HCT116 (cell line): ENCODE measurements at regions not wholly inside any gene's neighbourhood (a gene's known extent, or its start where the extent isn't known, plus 50 kb on each side); places are given as distances from the start of the nearest gene placed in this dataset.

ENCODE experiments used
- ATAC-seq: fragments of 200-7000 bp; cut with Tn5 transposase; 2 replicates; pipeline ENCODE4 v1.9.1; 2020; ENCODE audit warnings: mild to moderate bottlenecking, moderate library complexity
- BruUV-seq: library from RNA; stranded (reverse); fragments of 400-500 nt; replicated peaks from 2 replicates; lab custom pipeline; 2021; lab: Mats Ljungman, UMichigan
- CTCF ChIA-PET: fragments of 300-600 bp; sonication (Branson Sonifier 250); formaldehyde crosslinking; loops from one replicate; lab custom pipeline; 2021; ENCODE audit warnings: antibody characterized with exemption; lab: Charles Lee
- POLR2A ChIA-PET: fragments of 300-600, 350-600 bp; sonication (Branson Sonifier 250); formaldehyde crosslinking; loops from one replicate; lab custom pipeline; 2021; ENCODE audit warnings: antibody characterized with exemption; lab: Charles Lee
- RAD21 ChIA-PET, 2 experiments: fragments of 300-600 bp; sonication (Branson Sonifier 250); formaldehyde crosslinking; loops; one replicate each; lab custom pipeline; 2023; ENCODE audit warnings: low total read pairs in 2 of 2; ENCODE audit not compliant: uncharacterized antibody in 2 of 2, unreplicated experiment in 2 of 2, low non-redundant PET in 1 of 2; lab: Charles Lee
- DNase-seq: peaks from one replicate; pipeline ENCODE4 v3.0.0-alpha.2; 2010; ENCODE audit warnings: low read depth, low spot score
- H2AFZ ChIP-seq: fragments of 200-600 bp; shearing (Covaris generic), sonication (generic); 2 replicates; pipeline ENCODE4 v1.6.1; 2017; ENCODE audit warnings: low read depth, mixed run types, mixed read lengths, antibody characterized with exemption, low read length; ENCODE audit not compliant: poor library complexity, severe bottlenecking
- H3K27ac ChIP-seq: 2 replicates; pipeline ENCODE4 v1.5.1; 2012; ENCODE audit warnings: low read depth, low read length
- H3K27me3 ChIP-seq: fragments of 200-600 bp; sonication (generic); 2 replicates; pipeline ENCODE4 v1.6.1; 2016; ENCODE audit warnings: mixed run types, low read length, mixed read lengths; ENCODE audit not compliant: insufficient read depth
- H3K36me3 ChIP-seq, 2 experiments: fragments of 200-500 bp in 1 of 2; fragments of 200-600 bp in 1 of 2; sonication (Bioruptor generic) in 1 of 2; sonication (generic) in 1 of 2; 2 replicates each; pipeline versions ENCODE4 v1.5.1 to v1.6.1; 2014 to 2016; ENCODE audit warnings: low read length in 2 of 2, inconsistent platforms in 1 of 2, mixed read lengths in 1 of 2, mixed run types in 1 of 2; ENCODE audit not compliant: insufficient read depth in 2 of 2, control insufficient read depth in 1 of 2
- H3K4me1 ChIP-seq, 2 experiments: fragments of 200-600 bp in 1 of 2; sonication (generic) in 1 of 2; 2 replicates each; pipeline versions ENCODE4 v1.5.1 to v1.6.1; 2012 to 2017; ENCODE audit warnings: low read length in 2 of 2, inconsistent platforms in 1 of 2, mild to moderate bottlenecking in 1 of 2, mixed read lengths in 1 of 2, mixed run types in 1 of 2, moderate library complexity in 1 of 2; ENCODE audit not compliant: insufficient read depth in 2 of 2, control insufficient read depth in 1 of 2
- H3K4me2 ChIP-seq: fragments of 200-600 bp; sonication (generic); 2 replicates; pipeline ENCODE4 v1.6.1; 2017; ENCODE audit warnings: mixed run types, low read length, mixed read lengths
- H3K4me3 ChIP-seq, 2 experiments: fragments of 200-600 bp in 1 of 2; sonication (generic) in 1 of 2; replicated peaks in 1 of 2; 2 replicates each; pipeline ENCODE4 v1.5.1; 2011 to 2016; ENCODE audit warnings: low read length in 2 of 2, control low read depth in 1 of 2, low read depth in 1 of 2, mild to moderate bottlenecking in 1 of 2, mixed read lengths in 1 of 2, mixed run types in 1 of 2
- H3K79me2 ChIP-seq: fragments of 200-600 bp; sonication (generic); 2 replicates; pipeline ENCODE4 v1.6.1; 2017; ENCODE audit warnings: mild to moderate bottlenecking, mixed run types, low read length, moderate library complexity, mixed read lengths; ENCODE audit not compliant: insufficient read depth
- H3K9ac ChIP-seq: fragments of 200-600 bp; sonication (generic); 2 replicates; pipeline ENCODE4 v1.6.1; 2016; ENCODE audit warnings: low read length, mixed read lengths
- H3K9me2 ChIP-seq: fragments of 200-600 bp; sonication (generic), shearing (Covaris generic); 2 replicates; pipeline ENCODE4 v1.6.1; 2017; ENCODE audit warnings: mixed run types, mild to moderate bottlenecking, moderate library complexity; ENCODE audit not compliant: insufficient read depth
- H3K9me3 ChIP-seq, 2 experiments: fragments of 200-500 bp in 1 of 2; fragments of 200-600 bp in 1 of 2; sonication (Bioruptor generic) in 1 of 2; sonication (generic) in 1 of 2; 2 replicates each; pipeline ENCODE4 v1.6.1; 2014 to 2017; ENCODE audit warnings: low read length in 2 of 2, mixed read lengths in 2 of 2, inconsistent platforms in 1 of 2, low read depth in 1 of 2, mild to moderate bottlenecking in 1 of 2, mixed run types in 1 of 2, moderate library complexity in 1 of 2; ENCODE audit not compliant: control insufficient read depth in 1 of 2, insufficient read depth in 1 of 2
- H4K20me1 ChIP-seq: fragments of 200-600 bp; sonication (generic), shearing (Covaris generic); 2 replicates; pipeline ENCODE4 v1.6.1; 2017; ENCODE audit warnings: mixed run types, mild to moderate bottlenecking, moderate library complexity; ENCODE audit not compliant: insufficient read depth
- CBX3 ChIP-seq: IDR thresholded peaks from 2 replicates; pipeline ENCODE4 v1.6.1; 2012; ENCODE audit warnings: low read depth
- EGR1 ChIP-seq: IDR thresholded peaks from 2 replicates; pipeline ENCODE4 v1.6.1; 2012; ENCODE audit warnings: low read depth
- ELF1 ChIP-seq: IDR thresholded peaks from 2 replicates; pipeline ENCODE4 v1.6.1; 2012; ENCODE audit warnings: low read depth, borderline replicate concordance
- EZH2phosphoT487 ChIP-seq: fragments of 200-600 bp; IDR thresholded peaks from 2 replicates; pipeline ENCODE4 v1.6.1; 2018; ENCODE audit warnings: antibody characterized with exemption, borderline replicate concordance
- FOSL1 ChIP-seq: IDR thresholded peaks from 2 replicates; pipeline ENCODE4 v1.6.1; 2012; ENCODE audit warnings: low read depth
- JUND ChIP-seq: IDR thresholded peaks from 2 replicates; pipeline ENCODE4 v1.6.1; 2012
- POLR2A ChIP-seq: IDR thresholded peaks from 2 replicates; pipeline ENCODE4 v1.7.0; 2011; ENCODE audit warnings: borderline replicate concordance; ENCODE audit not compliant: insufficient read depth, insufficient read length; ENCODE audit errors: extremely low read depth
- POLR2AphosphoS5 ChIP-seq: IDR thresholded peaks from 2 replicates; pipeline ENCODE4 v1.6.1; 2011; ENCODE audit warnings: mild to moderate bottlenecking, low read depth, low read length, moderate library complexity
- SIN3A ChIP-seq: IDR thresholded peaks from 2 replicates; pipeline ENCODE4 v1.6.1; 2012; ENCODE audit warnings: low read depth
- SP1 ChIP-seq: IDR thresholded peaks from 2 replicates; pipeline ENCODE4 v1.6.1; 2012; ENCODE audit warnings: low read depth
- SRF ChIP-seq: IDR thresholded peaks from 2 replicates; pipeline ENCODE4 v1.6.1; 2012; ENCODE audit warnings: low read depth
- YY1 ChIP-seq: IDR thresholded peaks from 2 replicates; pipeline ENCODE4 v1.6.1; 2011; ENCODE audit warnings: low read length, low read depth, moderate library complexity, mild to moderate bottlenecking; ENCODE audit not compliant: insufficient replicate concordance; ENCODE audit errors: extremely low read depth
- intact Hi-C: fragments of 100-400 bp; cut with micrococcal nuclease; formaldehyde crosslinking; loops from 2 replicates; pipeline ENCODE4 v1.10.0; 2022
- TF ChIP-seq, protein P1 (sequence below): IDR thresholded peaks from 2 replicates; pipeline ENCODE4 v1.6.1; 2012
- TF ChIP-seq, protein P2 (sequence below), 3 experiments: fragments of 200-600 bp in 1 of 3; sonication (generic) in 1 of 3; IDR thresholded peaks in 2 of 3; conservative IDR thresholded peaks in 1 of 3; 2 replicates each; pipeline ENCODE4 v1.5.1; 2012 to 2017; ENCODE audit warnings: low read depth in 2 of 3, low read length in 2 of 3, antibody characterized with exemption in 1 of 3, borderline replicate concordance in 1 of 3, control low read depth in 1 of 3, mild to moderate bottlenecking in 1 of 3, mixed read lengths in 1 of 3, mixed run types in 1 of 3, moderate library complexity in 1 of 3; ENCODE audit not compliant: insufficient read depth in 1 of 3
- TF ChIP-seq, protein P3 (sequence below): IDR thresholded peaks from 2 replicates; pipeline ENCODE4 v1.6.1; 2012
- TF ChIP-seq, protein P4 (sequence below): IDR thresholded peaks from 2 replicates; pipeline ENCODE4 v1.6.1; 2012; ENCODE audit warnings: low read depth
- TF ChIP-seq, protein P5 (sequence below): IDR thresholded peaks from 2 replicates; pipeline ENCODE4 v1.6.1; 2011; ENCODE audit warnings: mild to moderate bottlenecking, low read length, moderate library complexity; ENCODE audit not compliant: insufficient replicate concordance; ENCODE audit errors: extremely low read depth

DNA sequence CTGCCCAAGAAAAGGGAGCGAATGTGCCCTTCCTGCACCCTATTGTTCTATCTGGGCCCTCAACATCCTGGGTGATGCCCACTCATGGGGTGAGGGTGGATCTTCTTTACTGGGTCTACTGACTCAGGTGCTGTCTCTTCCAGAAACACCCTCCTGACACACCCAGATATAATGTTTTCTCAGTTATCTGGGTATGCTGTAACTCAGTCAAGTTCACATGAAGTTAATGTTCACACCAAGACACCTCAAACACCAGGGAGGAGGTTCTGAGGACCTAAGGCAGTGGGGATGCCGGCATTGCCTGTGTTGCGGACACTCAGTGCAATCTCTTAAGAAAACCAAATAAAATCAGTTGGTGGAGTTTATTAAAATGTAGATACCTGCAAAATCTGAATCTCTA lies 500.9 kb downstream of the BCL11A start:
- ATAC-seq, result no peak
- Histone ChIP-seq H3K4me1 (no peaks in the 10 kb centered on the region), H3K27ac (no peak overlapping the region), H3K36me3 (no peaks in the 10 kb centered on the region), H3K9ac (no peak overlapping the region), H3K27me3 (no peaks in the 10 kb centered on the region), H3K4me2 (no peak overlapping the region), H3K4me3 (no peak overlapping the region), H2AFZ (no peak overlapping the region), H4K20me1 (no peaks in the 10 kb centered on the region), H3K9me3 (no peaks in the 10 kb centered on the region), H3K79me2 (no peaks in the 10 kb centered on the region), H3K9me2 (no peaks in the 10 kb centered on the region)
- ChIA-PET POLR2A (no interaction called here), RAD21 (no interaction called here), CTCF (no interaction called here)
- TF ChIP-seq, protein P1, sequence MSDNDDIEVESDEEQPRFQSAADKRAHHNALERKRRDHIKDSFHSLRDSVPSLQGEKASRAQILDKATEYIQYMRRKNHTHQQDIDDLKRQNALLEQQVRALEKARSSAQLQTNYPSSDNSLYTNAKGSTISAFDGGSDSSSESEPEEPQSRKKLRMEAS, result no peak
- TF ChIP-seq YY1 (no peak), POLR2A (no peak), SRF (no peak), ELF1 (no peak), FOSL1 (no peak), SP1 (no peak), SIN3A (no peak), CBX3 (no peak), EZH2phosphoT487 (no peak), EGR1 (no peak), POLR2AphosphoS5 (no peak), JUND (no peak)
- TF ChIP-seq, protein P2, sequence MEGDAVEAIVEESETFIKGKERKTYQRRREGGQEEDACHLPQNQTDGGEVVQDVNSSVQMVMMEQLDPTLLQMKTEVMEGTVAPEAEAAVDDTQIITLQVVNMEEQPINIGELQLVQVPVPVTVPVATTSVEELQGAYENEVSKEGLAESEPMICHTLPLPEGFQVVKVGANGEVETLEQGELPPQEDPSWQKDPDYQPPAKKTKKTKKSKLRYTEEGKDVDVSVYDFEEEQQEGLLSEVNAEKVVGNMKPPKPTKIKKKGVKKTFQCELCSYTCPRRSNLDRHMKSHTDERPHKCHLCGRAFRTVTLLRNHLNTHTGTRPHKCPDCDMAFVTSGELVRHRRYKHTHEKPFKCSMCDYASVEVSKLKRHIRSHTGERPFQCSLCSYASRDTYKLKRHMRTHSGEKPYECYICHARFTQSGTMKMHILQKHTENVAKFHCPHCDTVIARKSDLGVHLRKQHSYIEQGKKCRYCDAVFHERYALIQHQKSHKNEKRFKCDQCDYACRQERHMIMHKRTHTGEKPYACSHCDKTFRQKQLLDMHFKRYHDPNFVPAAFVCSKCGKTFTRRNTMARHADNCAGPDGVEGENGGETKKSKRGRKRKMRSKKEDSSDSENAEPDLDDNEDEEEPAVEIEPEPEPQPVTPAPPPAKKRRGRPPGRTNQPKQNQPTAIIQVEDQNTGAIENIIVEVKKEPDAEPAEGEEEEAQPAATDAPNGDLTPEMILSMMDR (IDR thresholded peaks at IDR 0.05 in 2 of 3, conservative IDR thresholded peaks at IDR 0.05 in 1 of 3; ENCODE audit: borderline replicate concordance in 1 of 3, insufficient read depth in 1 of 3, low read depth in 2 of 3, low read length in 2 of 3), result no peak
- TF ChIP-seq, protein P3, sequence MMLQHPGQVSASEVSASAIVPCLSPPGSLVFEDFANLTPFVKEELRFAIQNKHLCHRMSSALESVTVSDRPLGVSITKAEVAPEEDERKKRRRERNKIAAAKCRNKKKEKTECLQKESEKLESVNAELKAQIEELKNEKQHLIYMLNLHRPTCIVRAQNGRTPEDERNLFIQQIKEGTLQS, result no peak
- TF ChIP-seq, protein P4, sequence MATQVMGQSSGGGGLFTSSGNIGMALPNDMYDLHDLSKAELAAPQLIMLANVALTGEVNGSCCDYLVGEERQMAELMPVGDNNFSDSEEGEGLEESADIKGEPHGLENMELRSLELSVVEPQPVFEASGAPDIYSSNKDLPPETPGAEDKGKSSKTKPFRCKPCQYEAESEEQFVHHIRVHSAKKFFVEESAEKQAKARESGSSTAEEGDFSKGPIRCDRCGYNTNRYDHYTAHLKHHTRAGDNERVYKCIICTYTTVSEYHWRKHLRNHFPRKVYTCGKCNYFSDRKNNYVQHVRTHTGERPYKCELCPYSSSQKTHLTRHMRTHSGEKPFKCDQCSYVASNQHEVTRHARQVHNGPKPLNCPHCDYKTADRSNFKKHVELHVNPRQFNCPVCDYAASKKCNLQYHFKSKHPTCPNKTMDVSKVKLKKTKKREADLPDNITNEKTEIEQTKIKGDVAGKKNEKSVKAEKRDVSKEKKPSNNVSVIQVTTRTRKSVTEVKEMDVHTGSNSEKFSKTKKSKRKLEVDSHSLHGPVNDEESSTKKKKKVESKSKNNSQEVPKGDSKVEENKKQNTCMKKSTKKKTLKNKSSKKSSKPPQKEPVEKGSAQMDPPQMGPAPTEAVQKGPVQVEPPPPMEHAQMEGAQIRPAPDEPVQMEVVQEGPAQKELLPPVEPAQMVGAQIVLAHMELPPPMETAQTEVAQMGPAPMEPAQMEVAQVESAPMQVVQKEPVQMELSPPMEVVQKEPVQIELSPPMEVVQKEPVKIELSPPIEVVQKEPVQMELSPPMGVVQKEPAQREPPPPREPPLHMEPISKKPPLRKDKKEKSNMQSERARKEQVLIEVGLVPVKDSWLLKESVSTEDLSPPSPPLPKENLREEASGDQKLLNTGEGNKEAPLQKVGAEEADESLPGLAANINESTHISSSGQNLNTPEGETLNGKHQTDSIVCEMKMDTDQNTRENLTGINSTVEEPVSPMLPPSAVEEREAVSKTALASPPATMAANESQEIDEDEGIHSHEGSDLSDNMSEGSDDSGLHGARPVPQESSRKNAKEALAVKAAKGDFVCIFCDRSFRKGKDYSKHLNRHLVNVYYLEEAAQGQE, result no peak
- TF ChIP-seq, protein P5, sequence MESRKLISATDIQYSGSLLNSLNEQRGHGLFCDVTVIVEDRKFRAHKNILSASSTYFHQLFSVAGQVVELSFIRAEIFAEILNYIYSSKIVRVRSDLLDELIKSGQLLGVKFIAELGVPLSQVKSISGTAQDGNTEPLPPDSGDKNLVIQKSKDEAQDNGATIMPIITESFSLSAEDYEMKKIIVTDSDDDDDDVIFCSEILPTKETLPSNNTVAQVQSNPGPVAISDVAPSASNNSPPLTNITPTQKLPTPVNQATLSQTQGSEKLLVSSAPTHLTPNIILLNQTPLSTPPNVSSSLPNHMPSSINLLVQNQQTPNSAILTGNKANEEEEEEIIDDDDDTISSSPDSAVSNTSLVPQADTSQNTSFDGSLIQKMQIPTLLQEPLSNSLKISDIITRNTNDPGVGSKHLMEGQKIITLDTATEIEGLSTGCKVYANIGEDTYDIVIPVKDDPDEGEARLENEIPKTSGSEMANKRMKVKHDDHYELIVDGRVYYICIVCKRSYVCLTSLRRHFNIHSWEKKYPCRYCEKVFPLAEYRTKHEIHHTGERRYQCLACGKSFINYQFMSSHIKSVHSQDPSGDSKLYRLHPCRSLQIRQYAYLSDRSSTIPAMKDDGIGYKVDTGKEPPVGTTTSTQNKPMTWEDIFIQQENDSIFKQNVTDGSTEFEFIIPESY, result no peak
- intact Hi-C loops, result no loop called here
- no peak for DNase-seq
- no TSS peak for BruUV-seq
